ENCODE measurements at regions not wholly inside any gene's neighbourhood (a gene's known extent, or its start where the extent isn't known, plus 50 kb on each side); places are given as distances from the start of the nearest gene placed in this dataset.

GRCh38 chr1:103367186-103367585 is 158.3 kb upstream of the RNPC3 start:
- no peak overlapping the region for H3K4me3 Mint-ChIP-seq
- TF ChIP-seq CTCF (IDR thresholded peaks at IDR 0.05), result no peak
- H3K9me3 Mint-ChIP-seq, result no peaks in the 10 kb centered on the region
- no peak for DNase-seq
- peaks cover 3% of the 10 kb centered on the region for H3K27me3 Mint-ChIP-seq (ENCODE audit: low read depth, poor library complexity)
- no peaks in the 10 kb centered on the region for H3K36me3 Mint-ChIP-seq (ENCODE audit: low read depth)
- H3K4me1 Mint-ChIP-seq, result no peaks in the 10 kb centered on the region
- no peak overlapping the region for H3K27ac Mint-ChIP-seq

- Mint-ChIP-seq H3K4me3 (no peak overlapping the region), H3K9me3 (no peaks in the 10 kb centered on the region), H3K36me3 (ENCODE audit: low read depth) (no peaks in the 10 kb centered on the region), H3K27me3 (ENCODE audit: low read depth, poor library complexity) (peaks cover 2% of the 10 kb centered on the region), H3K4me1 (no peaks in the 10 kb centered on the region), H3K27ac (no peak overlapping the region)
- DNase-seq, result no peak
- no peak for TF ChIP-seq CTCF (IDR thresholded peaks at IDR 0.05)
These were observed 159.5 kb upstream of the RNPC3 start for GRCh38 chr1:103365860-103366569.

GRCh38 chr1:103363008-103363365 is 162.5 kb upstream of the RNPC3 start:
- TF ChIP-seq CTCF (IDR thresholded peaks at IDR 0.05), result no peak
- Mint-ChIP-seq H3K27ac (no peak overlapping the region), H3K9me3 (no peaks in the 10 kb centered on the region), H3K4me1 (no peaks in the 10 kb centered on the region), H3K27me3 (ENCODE audit: low read depth, poor library complexity) (no peaks in the 10 kb centered on the region), H3K36me3 (ENCODE audit: low read depth) (no peaks in the 10 kb centered on the region), H3K4me3 (no peak overlapping the region)
- DNase-seq, result no peak

- H3K36me3 Mint-ChIP-seq (ENCODE audit: low read depth), result no peaks in the 10 kb centered on the region
- H3K4me3 Mint-ChIP-seq, result no peak overlapping the region
- H3K4me1 Mint-ChIP-seq, result no peaks in the 10 kb centered on the region
- no peaks in the 10 kb centered on the region for H3K9me3 Mint-ChIP-seq
- peak overlapping the region; percentile 56 for H3K27ac Mint-ChIP-seq
- no peak for DNase-seq
- TF ChIP-seq CTCF (IDR thresholded peaks at IDR 0.05), result no peak
- H3K27me3 Mint-ChIP-seq (ENCODE audit: low read depth, poor library complexity), result no peaks in the 10 kb centered on the region
These were observed 163.0 kb upstream of the RNPC3 start for GRCh38 chr1:103362348-103363007.

- H3K27me3 Mint-ChIP-seq (ENCODE audit: low read depth, poor library complexity), result no peaks in the 10 kb centered on the region
- TF ChIP-seq CTCF (IDR thresholded peaks at IDR 0.05), result no peak
- no peaks in the 10 kb centered on the region for H3K4me1 Mint-ChIP-seq
- no peaks in the 10 kb centered on the region for H3K36me3 Mint-ChIP-seq (ENCODE audit: low read depth)
- H3K9me3 Mint-ChIP-seq, result no peaks in the 10 kb centered on the region
- no peak for DNase-seq
- H3K27ac Mint-ChIP-seq, result no peak overlapping the region
- no peak overlapping the region for H3K4me3 Mint-ChIP-seq
These were observed 172.1 kb upstream of the RNPC3 start for GRCh38 chr1:103353391-103353790.

- Mint-ChIP-seq H3K9me3 (no peaks in the 10 kb centered on the region), H3K4me3 (no peak overlapping the region), H3K36me3 (ENCODE audit: low read depth) (no peaks in the 10 kb centered on the region), H3K27ac (no peak overlapping the region), H3K27me3 (ENCODE audit: low read depth, poor library complexity) (no peaks in the 10 kb centered on the region), H3K4me1 (no peaks in the 10 kb centered on the region)
- TF ChIP-seq CTCF (IDR thresholded peaks at IDR 0.05), result no peak
- DNase-seq, result no peak
These were observed 177.4 kb upstream of the RNPC3 start for GRCh38 chr1:103348136-103348535.

Measured in nephron progenitor cell (in vitro differentiated cells).